ENCODE measurements at regions not wholly inside any gene's neighbourhood (a gene's known extent, or its start where the extent isn't known, plus 50 kb on each side); places are given as distances from the start of the nearest gene placed in this dataset.
"Not testable (repeated sequence)": the region's sequence is repeated elsewhere in the genome, so short reads cannot be mapped to it uniquely, and the experiment has no call there.

DNA sequence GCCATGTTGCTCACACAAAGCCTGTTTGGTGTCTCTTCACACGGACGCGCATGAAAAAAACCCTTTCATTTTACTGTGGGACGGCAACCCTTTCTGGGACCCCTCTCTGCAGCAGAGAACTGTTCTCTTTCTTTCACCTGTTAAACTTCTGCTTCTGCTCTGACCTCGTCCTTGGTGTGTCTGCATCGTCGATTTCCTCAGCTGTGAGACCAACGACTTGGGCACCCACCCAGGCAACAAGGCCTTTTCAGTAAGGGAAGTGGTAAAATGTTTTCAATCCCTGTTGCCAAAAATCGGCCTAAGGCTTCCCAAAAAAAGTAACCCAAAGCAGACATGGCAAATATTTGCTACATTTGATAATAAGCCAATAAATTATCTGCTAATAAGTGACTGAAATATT is 515.3 kb downstream of the IRS2 start:
- no peaks in the 10 kb centered on the region for H3K36me3 ChIP-seq

DNA sequence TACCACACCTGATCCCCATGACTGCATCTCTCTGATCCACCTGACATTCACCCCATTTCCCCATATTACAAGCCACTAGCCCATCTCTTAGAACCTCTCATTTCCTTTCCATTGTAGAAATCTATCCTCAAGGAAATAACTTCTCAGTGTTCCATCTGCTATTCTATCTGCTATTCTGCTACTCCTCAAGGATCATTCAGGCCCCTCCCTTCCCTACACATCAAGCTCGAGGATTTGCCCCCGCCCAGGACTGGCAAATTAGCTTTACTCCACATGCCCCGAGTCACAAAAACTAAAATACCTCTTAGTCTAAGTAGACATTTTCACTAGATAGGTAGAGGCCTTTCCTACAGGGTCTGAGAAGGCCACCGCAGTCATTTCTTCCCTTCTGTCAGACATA is 517.0 kb downstream of the IRS2 start:
- intact Hi-C loops (cut with DNase I); H3K4me1 ChIP-seq; H3K27me3 ChIP-seq; H3K27ac ChIP-seq; H3K36me3 ChIP-seq; H3K9me3 ChIP-seq; H3K4me3 ChIP-seq; DNase-seq (ENCODE audit: extremely low spot score in 2 of 2): not testable (repeated sequence)

More for the DNA sequence above, 515.3 kb downstream of the IRS2 start:
- no peak for DNase-seq (ENCODE audit: extremely low spot score in 2 of 2)
- no peaks in the 10 kb centered on the region for H3K9me3 ChIP-seq
- no peaks in the 10 kb centered on the region for H3K4me1 ChIP-seq
- H3K27ac ChIP-seq, result no peak overlapping the region
- H3K27me3 ChIP-seq, result no peaks in the 10 kb centered on the region
- TF ChIP-seq POLR2A (IDR thresholded peaks at IDR 0.05), result no peak
- TF ChIP-seq, protein P1, sequence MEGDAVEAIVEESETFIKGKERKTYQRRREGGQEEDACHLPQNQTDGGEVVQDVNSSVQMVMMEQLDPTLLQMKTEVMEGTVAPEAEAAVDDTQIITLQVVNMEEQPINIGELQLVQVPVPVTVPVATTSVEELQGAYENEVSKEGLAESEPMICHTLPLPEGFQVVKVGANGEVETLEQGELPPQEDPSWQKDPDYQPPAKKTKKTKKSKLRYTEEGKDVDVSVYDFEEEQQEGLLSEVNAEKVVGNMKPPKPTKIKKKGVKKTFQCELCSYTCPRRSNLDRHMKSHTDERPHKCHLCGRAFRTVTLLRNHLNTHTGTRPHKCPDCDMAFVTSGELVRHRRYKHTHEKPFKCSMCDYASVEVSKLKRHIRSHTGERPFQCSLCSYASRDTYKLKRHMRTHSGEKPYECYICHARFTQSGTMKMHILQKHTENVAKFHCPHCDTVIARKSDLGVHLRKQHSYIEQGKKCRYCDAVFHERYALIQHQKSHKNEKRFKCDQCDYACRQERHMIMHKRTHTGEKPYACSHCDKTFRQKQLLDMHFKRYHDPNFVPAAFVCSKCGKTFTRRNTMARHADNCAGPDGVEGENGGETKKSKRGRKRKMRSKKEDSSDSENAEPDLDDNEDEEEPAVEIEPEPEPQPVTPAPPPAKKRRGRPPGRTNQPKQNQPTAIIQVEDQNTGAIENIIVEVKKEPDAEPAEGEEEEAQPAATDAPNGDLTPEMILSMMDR (IDR thresholded peaks at IDR 0.05), result no peak
- TF ChIP-seq POLR2AphosphoS5 (IDR thresholded peaks at IDR 0.05; ENCODE audit: insufficient read depth in 1 of 2, low read depth in 1 of 2), result no peak
- no peak overlapping the region for H3K4me3 ChIP-seq
- intact Hi-C loops (cut with DNase I), result no loop called here

DNA sequence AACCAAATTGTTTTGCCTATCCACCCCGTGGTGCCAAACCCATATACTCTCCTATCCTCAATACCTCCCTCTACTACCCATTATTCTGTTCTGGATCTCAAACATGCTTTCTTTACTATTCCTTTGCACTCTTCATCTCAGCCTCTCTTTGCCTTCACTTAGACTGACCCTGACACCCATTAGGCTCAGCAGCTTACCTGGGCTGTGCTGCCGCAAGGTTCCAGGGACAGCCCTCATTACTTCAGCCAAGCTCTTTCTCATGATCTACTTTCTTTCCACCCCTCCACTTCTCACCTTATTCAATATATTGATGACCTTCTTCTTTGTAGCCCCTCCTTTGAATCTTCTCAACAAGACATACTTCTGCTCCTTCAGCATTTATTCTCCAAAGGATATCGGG is 517.9 kb downstream of the IRS2 start:
- intact Hi-C loops (cut with DNase I); H3K4me1 ChIP-seq; H3K36me3 ChIP-seq; H3K4me3 ChIP-seq; DNase-seq (ENCODE audit: extremely low spot score in 2 of 2); H3K9me3 ChIP-seq; H3K27me3 ChIP-seq; H3K27ac ChIP-seq: not testable (repeated sequence)

DNA sequence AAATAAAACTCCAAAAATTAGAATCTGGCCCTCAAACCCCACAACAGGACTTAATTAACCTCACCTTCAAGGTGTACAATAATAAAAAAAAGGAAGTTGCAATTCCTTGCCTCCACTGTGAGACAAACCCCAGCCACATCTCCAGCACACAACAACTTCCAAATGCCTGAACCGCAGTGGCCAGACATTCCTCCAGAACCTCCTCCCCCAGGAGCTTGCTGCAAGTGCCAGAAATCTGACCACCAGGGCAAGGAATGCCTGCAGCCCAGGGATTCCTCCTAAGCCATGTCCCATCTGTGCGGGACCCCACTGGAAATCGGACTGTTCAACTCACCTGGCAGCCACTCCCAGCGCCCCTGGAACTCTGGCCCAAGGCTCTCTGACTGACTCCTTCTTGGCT is 519.0 kb downstream of the IRS2 start:
- H3K4me1 ChIP-seq; H3K9me3 ChIP-seq; intact Hi-C loops (cut with DNase I); H3K4me3 ChIP-seq; H3K36me3 ChIP-seq; DNase-seq (ENCODE audit: extremely low spot score in 2 of 2); H3K27ac ChIP-seq; H3K27me3 ChIP-seq: not testable (repeated sequence)

DNA sequence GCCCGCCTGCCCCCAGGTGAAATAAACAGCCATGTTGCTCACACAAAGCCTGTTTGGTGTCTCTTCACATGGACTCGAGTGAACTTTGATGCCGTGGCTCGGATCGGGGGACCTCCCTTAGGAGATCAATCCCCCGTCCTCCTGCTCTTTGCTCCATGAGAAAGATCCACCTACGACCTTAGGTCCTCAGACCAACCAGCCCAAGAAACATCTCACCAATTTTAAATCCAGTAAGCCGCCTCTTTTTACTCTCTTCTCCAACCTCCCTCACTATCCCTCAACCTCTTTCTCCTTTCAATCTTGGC is 521.0 kb downstream of the IRS2 start:
- H3K4me3 ChIP-seq; intact Hi-C loops (cut with DNase I); H3K27me3 ChIP-seq; H3K4me1 ChIP-seq; H3K9me3 ChIP-seq; H3K36me3 ChIP-seq; DNase-seq (ENCODE audit: extremely low spot score in 2 of 2); H3K27ac ChIP-seq: not testable (repeated sequence)

DNA sequence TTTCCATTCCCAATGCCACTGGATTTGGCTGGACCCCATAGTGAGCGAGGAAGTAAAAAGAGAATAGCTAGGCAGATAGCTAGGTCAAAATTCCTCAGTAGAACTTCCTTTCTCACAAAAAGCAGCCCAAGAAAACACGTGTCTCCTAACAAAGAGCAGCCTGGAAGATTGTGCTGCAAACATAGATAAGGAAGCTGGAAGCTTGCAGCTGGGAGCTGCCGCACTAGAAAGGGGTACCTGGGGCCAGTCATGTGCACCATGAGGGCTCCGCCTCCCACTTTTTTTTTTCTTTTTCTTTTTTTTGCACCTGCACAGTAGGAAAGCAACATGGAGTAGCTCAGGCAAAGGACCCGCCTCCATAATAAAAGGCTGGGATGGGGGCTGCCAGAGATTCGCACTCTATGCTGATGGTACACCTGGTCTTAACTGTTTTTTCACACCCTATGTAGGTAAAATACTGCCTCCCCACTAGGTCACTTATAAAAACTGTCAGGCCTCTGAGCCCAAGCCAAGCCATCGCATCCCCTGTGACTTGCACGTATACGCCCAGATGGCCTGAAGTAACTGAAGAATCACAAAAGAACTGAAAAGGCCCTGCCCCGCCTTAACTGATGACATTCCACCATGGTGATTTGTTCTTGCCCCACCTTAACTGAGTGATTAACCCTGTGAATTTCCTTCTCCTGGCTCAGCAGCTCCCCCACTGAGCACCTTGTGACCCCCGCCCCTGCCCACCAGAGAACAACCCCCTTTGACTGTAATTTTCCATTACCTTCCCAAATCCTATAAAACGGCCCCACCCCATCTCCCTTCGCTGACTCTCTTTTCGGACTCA is 521.6 kb downstream of the IRS2 start:
- H3K27ac ChIP-seq; intact Hi-C loops (cut with DNase I); H3K9me3 ChIP-seq; H3K27me3 ChIP-seq; DNase-seq (ENCODE audit: extremely low spot score in 2 of 2); H3K4me3 ChIP-seq; H3K4me1 ChIP-seq; H3K36me3 ChIP-seq: not testable (repeated sequence)

DNA sequence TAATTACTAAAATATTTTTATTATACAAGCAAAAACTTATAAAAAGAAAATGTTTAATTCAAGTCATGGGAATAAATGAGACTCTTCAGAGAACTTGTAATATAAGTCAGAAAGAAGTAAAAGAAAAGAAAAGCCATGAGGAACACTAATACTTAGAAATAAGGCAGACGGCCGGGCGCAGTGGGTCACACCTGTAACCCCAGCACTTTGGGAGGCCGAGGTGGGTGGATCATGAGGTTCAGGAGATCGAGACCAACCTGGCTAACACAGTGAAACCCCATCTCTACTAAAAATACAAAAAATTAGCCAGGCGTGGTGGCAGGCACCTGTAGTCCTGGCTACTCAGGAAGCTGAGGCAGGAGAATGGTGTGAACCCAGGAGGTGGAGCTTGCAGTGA is 528.6 kb downstream of the IRS2 start:
- H3K27me3 ChIP-seq; H3K36me3 ChIP-seq; intact Hi-C loops (cut with DNase I); H3K4me3 ChIP-seq; DNase-seq (ENCODE audit: extremely low spot score in 2 of 2); H3K27ac ChIP-seq; H3K9me3 ChIP-seq: not testable (repeated sequence)
- H3K4me1 ChIP-seq, result peaks cover 13% of the 10 kb centered on the region

Measured in vagina (tissue), 2 donors.